IPS DF 4.7 (cell line): ENCODE measurements at regions not wholly inside any gene's neighbourhood (a gene's known extent, or its start where the extent isn't known, plus 50 kb on each side); places are given as distances from the start of the nearest gene placed in this dataset.

Source experiments
- DNase-seq: peaks from one replicate; pipeline ENCODE4 v3.0.0-alpha.2; 2013; ENCODE audit warnings: low spot score; ENCODE audit errors: extremely low read depth

DNA sequence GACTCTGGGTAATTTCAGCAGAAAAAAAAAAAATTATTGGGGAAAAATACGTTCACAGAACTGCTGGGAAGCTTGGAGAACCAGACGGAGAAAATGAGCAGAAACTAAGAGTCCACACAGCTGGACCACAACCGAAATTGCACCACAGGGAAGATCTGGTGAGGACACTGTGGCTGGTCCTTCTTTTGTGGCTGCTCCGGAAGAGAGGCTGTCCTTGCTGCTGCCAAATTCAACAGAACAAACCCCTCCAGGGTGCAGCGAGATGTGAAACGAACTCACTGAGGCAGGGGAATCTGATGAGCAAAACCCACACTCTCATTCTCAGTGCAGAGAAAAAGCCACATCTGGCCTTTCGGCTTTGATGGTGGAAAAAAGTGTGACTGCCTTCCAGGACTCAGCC is 200.0 kb downstream of the ACTL7B start:
- no peak for DNase-seq

DNA sequence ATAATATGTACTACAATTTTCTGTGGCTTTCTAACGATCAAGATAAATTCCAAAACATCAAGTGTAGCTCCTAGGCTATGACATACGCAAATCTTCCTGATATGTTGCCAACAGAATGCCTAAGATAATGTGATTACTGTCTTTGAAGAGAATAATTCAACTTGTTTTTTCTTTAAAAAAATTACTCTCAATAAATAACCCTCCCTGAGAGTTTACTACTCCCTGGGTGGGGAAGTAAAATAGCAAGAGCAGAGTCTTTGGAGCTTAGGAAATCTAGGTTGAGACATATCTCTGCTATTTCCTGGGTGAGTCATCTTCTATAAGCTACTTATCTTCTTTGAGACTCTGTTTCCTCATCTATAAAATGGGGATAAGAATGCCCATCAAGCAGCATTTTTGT is 201.2 kb downstream of the ACTL7B start:
- no peak for DNase-seq

DNA sequence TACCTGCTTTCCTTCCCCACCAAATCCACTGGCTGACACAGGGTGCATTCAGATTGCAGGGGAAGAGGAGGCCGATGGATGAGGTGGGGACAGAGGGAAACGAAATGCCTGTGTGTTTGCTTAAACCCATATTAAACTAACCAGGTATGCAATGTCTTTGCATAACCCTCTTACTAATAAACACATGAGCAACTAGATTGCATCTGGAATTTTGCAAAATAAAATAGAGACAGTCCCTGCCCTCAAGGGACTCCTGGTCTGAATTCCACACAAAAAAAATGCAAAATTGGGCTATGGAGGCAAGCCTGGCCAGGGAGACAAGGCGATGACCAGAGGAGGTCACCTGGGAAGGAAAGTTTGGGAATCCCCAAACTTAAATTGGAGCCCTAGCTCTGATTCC is 202.9 kb downstream of the ACTL7B start:
- no peak for DNase-seq

DNA sequence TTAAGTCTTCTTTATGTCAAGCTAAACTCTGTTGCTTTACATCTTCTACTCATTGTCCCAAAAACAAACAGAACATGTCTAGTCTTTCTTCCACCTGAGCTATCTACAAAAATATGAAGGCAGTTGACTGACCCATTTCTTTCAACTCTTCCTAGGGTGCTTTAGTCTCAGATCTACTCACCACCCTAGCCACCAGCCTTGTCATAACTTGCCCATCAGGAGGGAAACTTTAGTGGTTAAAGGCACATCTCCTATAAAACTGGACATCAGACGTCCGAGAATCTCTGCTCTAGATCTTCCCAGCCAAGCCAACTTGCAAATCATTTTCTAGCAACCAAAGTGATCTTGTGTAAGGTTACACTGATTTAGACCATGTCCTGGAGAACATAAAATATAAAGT is 205.0 kb downstream of the ACTL7B start:
- DNase-seq: no peak

DNA sequence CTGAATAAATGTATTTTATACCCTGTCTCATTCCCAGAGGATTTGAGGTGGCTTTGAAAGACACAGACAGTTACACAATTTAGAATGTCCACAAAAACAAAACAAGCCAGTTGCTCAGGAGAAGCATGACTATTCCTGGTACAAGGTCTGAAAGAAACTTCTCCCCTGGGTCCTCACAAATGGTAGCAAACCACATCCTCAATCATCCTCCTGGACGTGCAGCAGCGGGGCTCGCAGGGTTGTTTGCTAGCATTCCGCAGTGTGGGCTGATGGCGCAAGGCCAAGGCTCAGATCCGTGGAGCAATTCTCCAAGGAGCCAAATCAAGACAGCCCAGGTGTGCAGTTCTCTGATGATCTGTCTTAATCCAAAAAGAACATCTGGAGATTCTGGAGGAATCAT is 210.3 kb downstream of the ACTL7B start:
- no peak for DNase-seq

DNA sequence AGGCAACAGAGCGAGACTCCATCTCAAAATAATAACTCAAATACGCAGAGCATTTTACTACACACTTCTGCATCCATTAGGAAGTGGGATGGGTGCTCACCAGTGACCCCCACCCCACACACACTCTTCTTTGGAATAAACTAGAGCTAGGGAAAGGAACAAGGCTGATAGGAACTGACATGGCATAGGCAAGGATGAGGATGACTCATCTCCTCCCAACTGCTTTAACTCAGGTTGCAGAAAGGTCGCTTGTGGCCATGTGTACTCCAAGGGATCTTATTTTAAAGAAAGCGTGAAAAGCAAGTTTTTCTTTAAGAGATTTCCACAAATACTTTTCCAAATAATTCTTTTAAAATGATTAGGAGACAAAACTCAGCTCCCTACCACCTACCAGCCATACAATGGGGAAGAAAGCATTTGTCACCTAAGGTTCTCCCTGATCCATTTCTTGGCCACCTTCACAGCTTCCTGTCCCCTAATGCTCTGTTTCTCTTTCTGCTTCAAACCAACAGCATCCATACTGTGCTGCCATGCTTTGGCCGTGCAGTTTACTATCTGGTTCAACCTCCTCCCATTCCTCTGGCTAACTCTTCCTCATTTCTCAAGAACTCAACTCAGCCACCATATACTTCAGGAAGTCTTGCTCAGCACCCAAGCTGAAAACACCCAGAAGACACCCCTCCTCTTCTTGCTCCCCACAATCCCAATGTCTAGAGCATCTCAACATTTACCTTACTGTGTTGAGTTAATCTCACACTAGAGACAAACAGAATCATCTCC is 211.9 kb downstream of the ACTL7B start:
- DNase-seq: no peak

DNA sequence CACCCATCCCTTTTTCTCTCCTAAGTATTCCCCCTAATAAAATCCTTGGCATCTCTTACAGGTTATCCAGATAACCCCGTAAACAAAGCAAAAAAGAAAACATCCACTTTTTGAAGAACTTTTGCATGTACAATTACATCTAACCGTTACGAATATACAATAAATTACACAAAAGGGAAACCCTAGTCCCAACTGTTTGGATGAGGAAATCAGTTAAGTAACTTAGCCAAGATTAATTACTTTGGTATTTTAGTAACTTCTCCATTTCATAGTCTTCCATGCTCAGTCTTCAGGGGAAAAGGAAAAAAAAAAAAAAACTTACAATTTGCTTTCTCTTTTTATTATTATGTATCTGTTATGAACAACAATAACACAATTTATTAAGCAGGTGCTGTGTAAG is 212.9 kb downstream of the ACTL7B start:
- no peak for DNase-seq

DNA sequence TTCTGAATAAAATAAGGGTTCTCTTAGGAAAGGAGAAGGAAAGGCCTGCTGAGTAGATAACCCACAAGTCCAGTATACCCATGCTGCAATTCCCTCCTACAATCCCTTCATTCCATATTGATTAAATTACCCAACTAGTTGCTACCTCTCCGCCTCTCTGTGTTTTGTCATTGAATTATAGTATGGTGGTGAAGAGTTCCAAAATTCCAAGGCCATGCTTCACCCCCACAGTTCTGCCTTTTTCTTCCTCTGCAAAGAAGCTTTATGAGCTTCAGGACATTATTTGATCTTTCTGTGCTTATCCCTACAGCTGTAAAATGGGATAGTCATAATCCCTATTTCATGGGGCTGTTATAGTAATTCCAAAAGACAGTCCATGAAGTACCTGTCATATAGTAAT is 215.6 kb downstream of the ACTL7B start:
- DNase-seq: no peak

DNA sequence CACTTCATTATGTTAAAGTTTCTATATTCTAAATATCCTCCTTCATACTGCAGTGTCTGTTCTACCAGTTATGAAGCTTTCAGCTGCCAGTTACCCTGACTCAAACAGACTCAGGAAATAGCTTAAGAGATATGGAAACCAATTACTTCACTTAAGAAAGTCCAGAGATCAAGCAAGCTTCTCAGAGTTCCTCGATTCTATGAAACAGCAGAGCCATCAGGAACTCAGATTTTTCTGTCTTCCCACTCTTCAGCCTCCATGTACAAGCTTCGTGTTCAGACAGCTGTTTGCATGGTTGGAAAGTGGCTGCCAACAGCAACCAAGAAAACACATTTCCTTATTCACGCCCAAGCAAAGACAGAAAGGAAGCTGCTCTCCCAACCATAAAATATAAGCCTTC is 216.1 kb downstream of the ACTL7B start:
- DNase-seq: no peak

DNA sequence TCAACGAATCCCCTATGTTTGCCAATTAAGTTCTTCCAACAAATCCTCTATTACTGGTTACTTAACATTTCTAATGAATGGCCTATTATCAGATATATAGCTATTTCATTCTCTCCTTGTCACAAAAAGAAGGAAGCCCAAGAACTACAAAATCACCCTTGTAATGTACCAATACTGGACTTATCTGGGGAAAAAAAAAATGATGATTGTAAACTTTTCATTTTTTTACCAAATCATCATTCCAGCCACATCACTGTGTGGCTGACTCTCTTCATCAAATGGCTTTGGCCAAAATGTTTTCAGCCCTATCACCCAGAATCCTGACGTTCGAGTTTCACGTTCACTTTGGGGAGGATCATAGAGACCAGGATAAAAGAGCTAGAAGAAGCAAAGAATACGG is 216.7 kb downstream of the ACTL7B start:
- no peak for DNase-seq

DNA sequence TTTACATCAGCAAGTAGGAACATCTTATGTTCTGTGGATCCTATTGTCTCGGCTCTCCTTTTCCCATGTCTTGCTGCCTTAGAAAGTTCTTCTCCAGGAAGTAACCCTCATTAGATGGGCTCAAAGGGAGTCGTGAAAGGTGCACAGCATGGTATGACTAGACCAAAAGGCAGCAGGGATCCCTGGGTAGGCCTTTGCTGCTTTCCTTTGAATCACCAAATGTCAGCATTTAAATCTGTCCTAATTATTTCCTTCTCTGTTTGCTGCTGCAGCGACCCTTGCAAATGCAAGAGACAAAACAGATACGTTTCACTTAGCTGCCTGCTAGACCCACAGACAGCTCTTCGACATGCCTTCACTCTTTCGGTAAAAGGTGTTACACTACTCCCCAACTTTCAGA is 218.4 kb downstream of the ACTL7B start:
- no peak for DNase-seq

DNA sequence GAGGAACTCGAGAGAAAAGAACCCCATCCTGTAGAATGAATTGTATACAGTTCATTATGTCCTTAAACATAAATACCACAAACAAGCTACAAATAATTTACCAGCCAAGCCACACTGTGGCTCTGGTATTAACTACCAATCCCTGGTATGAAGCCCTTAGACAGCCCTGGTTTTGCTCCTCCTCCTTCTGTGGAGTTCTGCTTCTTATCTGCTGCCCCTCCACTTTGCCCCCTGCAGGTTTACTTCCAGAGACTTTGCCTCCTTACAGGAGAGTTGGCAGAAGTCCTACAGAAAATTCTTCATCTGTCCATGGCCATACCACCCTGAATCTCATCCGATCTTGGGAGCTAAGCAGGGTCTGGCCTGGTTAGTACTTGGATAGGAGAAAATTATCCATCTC is 219.8 kb downstream of the ACTL7B start:
- DNase-seq: no peak

DNA sequence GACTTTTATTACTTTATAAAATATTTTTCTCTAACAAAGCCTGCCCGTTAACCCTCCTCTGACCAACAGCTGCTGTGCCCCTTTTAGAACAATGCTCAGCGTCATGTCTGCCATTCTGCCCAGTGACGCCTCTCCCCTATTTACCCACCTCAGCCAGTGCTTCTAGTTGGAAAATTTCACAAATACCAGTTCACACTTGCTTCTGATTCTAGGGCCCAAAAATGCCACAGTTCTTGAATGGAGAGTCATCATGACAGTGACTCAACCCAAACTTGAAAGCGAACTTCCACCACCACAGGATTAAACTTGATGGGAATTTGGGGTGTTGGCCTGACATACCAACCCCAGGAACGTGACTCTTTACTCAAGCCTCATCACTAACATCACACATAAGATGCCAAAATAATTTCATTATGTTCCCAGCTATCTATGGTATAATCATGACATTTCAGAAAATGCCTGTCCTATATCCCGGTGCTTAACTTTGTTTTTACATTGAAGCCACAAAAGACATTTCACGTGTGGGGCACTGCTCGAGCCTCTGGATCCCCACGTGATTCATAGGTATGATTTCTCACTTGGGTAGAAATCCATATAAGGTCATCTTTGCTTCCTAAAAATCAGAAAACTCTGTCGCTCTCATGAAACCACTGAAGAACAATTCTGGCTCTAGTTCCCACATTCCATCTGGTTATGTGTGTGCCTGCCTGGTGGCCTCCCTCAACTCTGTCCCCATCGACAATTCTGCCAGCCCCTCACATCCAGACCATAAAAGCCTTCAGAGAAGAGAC is 220.9 kb downstream of the ACTL7B start:
- no peak for DNase-seq

DNA sequence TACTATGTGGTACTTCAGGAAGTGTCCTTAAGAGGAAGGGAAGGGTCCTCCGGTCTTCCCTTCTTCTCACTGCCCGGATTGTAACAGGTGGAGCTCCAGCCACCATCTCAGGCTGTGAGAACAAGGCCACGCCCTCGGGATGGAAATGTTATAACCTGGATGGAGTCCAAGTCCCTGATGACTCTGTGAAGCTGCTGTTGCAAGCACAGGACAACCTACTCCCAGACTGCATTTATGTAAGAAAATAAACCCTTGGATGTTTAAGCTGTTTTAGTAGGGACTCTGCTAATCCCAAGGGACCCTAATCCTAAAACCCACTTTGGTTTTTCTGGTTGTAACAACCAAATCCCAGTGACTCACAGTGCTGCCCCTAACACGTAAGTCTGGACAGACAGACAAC is 221.6 kb downstream of the ACTL7B start:
- DNase-seq: no peak

DNA sequence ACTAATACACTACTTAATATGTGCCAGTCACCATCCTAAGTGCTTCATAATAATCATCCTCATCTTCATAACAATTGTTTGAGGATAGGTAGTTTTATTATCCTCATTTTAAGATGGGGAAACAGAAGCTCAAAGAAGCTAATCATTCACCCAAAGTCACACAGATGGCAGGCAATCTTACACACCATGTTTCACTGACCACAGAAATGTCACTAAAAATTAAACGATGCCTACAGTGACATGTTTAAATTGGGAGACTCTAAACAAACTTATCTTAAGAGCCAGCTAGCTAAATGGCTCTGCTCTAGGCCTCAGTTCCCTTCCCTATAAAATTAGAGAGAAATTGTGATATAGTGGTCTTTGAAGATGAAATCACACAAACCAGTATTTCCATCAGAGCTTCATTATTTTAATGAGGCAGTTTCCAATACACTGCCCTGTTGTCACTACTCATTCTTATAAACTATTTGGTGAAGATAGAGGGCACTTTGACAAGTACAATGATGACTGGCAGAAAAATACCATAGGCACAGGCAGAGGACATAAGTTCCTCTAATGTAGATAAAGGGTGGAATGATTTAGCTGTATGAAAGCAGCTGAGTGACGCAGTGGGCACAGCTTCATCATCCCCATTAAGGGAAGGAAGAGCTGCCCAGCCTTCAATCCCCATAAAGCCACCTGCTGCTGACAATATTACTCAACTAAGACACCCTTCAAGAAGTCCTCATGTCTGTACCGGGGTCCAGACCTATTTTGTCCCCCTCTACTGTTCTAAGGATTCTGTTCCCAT is 224.1 kb downstream of the ACTL7B start:
- no peak for DNase-seq

DNA sequence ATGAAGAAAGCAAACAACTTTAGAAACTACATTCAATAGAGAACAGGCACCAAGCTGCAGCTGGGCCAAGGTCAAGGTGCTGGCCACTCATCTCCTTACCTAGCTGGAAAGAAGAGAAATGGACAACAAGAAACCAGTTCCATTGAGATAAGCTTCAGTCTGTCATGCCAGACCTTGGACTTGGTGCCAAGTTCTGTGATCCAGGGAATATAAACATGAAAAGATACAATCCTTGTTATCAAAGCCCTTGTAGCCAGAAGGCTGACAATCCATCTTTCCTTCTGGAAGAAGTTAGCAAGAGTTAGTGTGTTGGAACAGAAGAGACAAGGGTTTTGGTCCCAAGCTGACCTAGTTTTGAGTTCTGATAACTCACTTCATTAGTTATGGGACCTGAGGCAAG is 227.5 kb downstream of the ACTL7B start:
- DNase-seq: no peak

DNA sequence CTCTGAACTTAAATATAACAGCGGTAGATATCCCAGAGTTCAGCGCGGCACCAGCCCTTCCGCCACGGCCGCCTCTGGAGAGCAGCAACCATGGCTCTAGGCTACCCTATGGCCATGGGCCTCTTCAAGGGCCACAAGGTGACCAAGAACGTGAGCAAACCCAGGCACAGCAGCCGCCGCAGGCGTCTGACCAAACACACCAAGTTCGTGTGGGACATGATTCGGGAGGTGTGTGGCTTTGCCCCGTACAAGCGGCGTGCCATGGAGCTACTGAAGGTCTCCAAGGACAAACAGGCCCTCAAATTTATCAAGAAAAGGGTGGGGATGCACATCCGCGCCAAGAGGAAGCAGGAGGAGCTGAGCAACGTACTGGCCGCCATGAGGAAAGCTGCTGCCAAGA is 229.0 kb downstream of the ACTL7B start:
- no peak for DNase-seq

DNA sequence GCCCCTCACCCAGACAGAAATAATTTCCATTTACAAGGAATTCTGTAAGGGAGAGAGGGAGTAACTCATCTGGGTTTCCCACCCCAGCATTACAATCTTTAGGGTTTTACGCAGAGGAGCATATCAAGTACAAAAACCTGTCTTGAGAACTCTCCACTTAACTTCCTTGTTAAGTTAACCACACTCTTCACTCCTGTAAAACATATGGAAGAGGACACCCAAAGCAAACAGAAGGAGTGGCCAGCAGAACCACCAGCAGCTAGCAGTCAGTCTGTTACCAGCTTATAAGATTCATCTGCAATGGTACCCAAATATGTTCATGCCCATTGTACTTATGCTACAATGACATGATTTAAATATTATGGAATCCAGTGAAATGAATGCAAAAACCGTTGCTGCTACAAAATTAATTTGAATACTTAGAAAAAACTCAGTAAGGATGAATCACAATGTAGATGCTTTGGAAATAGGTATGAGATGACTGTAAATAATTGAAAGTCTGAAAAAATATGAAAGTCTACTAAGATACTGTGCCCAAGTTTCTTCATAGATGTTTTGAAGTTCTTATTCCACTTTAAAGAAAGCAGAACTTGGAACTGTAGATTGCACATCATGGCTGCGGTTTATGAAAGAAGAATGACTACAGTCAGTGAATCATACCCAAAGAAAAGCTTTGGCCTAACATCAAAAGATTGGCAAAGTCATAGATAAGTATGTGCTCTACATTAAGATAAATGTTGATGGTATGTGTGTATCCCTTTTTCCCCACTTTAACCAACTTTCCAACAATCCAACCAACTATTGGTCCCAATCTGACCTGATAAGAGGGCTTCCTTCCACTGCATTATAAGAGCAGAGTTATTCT is 233.6 kb downstream of the ACTL7B start:
- DNase-seq: no peak

DNA sequence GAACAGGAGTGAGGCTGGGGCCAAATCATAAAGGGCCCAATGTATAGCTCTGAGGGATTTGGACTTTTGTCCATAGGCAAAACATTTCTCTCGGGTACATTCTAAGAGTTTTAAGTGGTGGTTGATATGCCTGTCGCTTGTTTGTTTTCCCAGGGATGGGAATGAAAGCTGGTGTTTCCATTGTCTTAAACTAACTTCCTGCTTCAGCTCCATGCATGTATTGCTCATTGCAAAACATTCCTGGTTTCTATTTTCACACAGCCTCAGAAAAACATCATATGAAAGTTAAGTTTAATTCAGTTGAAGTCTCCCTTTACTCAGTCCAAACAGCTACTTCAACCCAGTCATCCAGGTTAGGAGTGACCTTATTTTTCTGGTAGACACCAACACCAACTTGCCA is 235.0 kb downstream of the ACTL7B start:
- DNase-seq: no peak

DNA sequence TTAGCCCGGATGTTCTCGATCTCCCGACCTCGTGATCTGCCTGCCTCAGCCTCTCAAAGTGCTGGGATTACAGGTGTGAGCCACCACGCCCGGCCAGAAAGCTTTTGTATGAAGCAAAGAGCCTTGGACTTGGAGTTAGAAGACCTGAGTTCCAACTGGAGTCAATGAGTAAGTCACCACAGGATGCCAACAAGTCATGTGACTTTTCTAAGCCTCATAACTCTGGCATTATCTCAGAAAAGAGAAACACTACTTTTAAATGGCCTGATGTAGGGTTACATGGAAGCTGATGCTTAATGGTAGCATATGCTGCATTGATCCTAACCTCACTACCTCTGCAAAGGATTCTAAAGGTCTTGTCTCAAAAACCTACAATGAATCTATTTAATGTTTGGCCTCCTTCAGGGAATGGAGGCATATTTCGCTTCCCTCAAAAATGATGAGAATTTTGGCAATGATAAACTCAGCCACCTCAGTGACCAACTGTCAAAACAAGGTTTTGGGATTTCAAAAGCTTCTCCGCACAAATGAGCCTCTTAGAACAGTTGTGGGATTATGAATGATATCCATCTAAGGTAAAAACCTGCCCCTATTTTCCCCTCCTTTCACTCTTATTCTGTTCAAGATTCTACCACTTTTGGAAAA is 236.8 kb downstream of the ACTL7B start:
- DNase-seq: no peak

DNA sequence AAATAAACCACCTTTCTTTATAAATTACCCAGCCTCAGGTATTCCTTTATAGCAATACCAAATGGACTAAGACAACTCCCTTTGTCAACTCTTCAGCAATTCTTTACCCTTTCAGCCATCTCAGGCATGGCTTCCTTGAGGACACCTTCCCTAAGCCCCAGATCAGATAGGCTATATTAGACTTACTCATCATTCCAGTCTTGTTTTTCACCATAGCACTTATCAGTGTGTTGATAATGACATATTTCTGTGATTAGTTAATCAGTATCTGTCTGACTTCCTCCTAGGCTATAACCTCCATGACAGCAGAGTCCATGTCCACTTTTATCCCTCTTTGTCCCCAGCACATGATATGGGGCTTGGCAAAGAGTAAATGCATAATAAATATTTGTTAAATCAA is 238.1 kb downstream of the ACTL7B start:
- no peak for DNase-seq
